ENCODE measurements at regions not wholly inside any gene's neighbourhood (a gene's known extent, or its start where the extent isn't known, plus 50 kb on each side); places are given as distances from the start of the nearest gene placed in this dataset.

DNA sequence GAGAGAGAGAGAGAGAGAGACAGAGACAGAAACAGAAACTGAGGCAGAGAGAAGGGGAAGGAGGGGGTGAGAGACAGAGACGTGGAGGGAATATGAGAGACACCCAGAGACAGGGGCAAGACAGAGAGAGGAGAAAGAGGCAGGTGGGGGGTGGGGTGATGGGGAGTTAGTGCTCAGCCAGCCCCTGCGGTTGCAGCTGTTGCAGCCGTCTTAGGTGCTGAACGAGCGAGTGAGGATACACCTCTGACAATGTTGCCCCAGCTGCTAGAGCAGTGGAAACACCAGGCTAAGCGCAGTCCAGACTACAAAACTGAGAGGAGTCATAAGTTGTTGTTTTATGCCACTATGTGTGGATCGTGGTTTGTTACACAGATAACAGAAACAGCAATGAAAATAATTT, 328.2 kb upstream of the SHH start:
- H3K4me3 Mint-ChIP-seq: no peak overlapping the region
- H3K27me3 Mint-ChIP-seq: no peaks in the 10 kb centered on the region
- no peaks in the 10 kb centered on the region for H3K4me1 Mint-ChIP-seq (ENCODE audit: low read depth)
- no peak overlapping the region for H3K27ac Mint-ChIP-seq
- no peaks in the 10 kb centered on the region for H3K36me3 Mint-ChIP-seq
- no peaks in the 10 kb centered on the region for H3K9me3 Mint-ChIP-seq (ENCODE audit: low read depth)

DNA sequence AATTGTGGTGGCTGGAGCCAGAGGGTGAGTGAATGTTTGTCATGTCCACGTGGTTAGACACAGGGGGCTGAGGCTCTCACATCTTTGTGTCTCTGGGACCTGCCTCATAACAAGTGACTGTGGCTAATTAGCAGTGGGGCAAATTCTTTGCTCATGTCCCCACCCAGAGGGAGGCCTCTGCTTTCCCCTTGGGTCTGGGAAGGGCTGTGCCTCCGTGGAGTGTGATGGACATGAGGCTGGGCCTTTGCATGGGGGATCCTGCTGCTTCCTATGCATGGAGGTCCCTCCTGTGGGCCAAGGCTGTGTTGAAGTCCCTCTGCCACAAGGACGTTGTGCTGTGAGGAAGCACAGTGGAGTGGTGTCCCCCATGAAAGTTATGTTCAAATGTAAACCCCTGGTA, 327.4 kb upstream of the SHH start:
- no peaks in the 10 kb centered on the region for H3K4me1 Mint-ChIP-seq (ENCODE audit: low read depth)
- H3K27ac Mint-ChIP-seq: no peak overlapping the region
- no peaks in the 10 kb centered on the region for H3K27me3 Mint-ChIP-seq
- H3K9me3 Mint-ChIP-seq (ENCODE audit: low read depth): no peaks in the 10 kb centered on the region
- H3K4me3 Mint-ChIP-seq: no peak overlapping the region
- H3K36me3 Mint-ChIP-seq: no peaks in the 10 kb centered on the region

DNA sequence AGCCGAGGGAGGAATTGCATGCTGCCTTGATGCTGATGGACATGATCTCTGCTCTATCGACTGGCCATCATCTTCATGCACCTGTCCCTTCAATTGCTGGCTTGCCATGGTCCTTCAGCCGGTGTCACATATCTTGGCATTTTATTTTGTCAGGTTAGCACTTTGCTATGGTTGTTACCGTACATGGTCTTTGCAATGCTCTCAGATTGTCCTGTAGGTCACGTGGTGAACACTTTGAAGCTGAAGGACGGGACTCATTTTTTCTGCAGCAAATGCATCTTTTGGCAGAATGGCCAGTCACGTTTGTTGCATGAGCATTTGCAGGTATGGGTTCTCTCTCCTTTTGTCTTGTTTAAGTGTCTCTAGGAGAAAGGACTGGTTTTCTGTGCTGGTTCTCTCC, 326.8 kb upstream of the SHH start:
- Mint-ChIP-seq H3K9me3 (ENCODE audit: low read depth) (no peaks in the 10 kb centered on the region), H3K27ac (no peak overlapping the region), H3K4me3 (no peak overlapping the region), H3K4me1 (ENCODE audit: low read depth) (no peaks in the 10 kb centered on the region), H3K36me3 (no peaks in the 10 kb centered on the region), H3K27me3 (no peaks in the 10 kb centered on the region)

GRCh38 chr7:156131881-156132280, 319.6 kb upstream of the SHH start:
- no peaks in the 10 kb centered on the region for H3K9me3 Mint-ChIP-seq (ENCODE audit: low read depth)
- H3K27ac Mint-ChIP-seq: no peak overlapping the region
- no peaks in the 10 kb centered on the region for H3K27me3 Mint-ChIP-seq
- no peaks in the 10 kb centered on the region for H3K36me3 Mint-ChIP-seq
- H3K4me1 Mint-ChIP-seq (ENCODE audit: low read depth): no peaks in the 10 kb centered on the region
- no peak overlapping the region for H3K4me3 Mint-ChIP-seq

DNA sequence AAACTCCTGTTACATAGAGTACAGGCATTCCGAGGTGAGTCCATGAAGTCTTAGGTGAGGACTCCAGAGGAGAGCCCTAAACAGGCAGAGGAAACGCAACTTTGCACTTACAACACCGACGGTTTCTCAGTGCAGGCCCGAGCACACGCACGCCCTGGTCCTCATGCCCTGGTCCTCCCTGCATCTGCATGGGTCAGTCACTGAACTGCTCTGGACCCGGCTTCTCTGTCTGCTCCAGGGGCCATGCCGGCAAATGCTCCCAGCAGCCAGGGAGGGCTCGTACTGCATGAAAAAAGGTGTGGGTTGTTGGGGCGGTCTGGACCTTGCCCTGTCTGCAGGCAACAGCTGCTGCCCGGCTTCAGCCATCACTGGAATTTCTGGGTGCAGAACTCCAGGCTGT, 317.3 kb upstream of the SHH start:
- H3K27ac Mint-ChIP-seq: no peak overlapping the region
- H3K9me3 Mint-ChIP-seq (ENCODE audit: low read depth): no peaks in the 10 kb centered on the region
- no peaks in the 10 kb centered on the region for H3K27me3 Mint-ChIP-seq
- H3K4me3 Mint-ChIP-seq: no peak overlapping the region
- H3K36me3 Mint-ChIP-seq: no peaks in the 10 kb centered on the region
- H3K4me1 Mint-ChIP-seq (ENCODE audit: low read depth): no peaks in the 10 kb centered on the region

- Mint-ChIP-seq H3K27me3 (no peaks in the 10 kb centered on the region), H3K36me3 (no peaks in the 10 kb centered on the region), H3K27ac (no peak overlapping the region)
These were observed 316.2 kb upstream of the SHH start for GRCh38 chr7:156128496-156128895.

GRCh38 chr7:156127166-156128134, 315.2 kb upstream of the SHH start:
- Mint-ChIP-seq H3K27me3 (no peaks in the 10 kb centered on the region), H3K9me3 (ENCODE audit: low read depth) (no peaks in the 10 kb centered on the region), H3K27ac (no peak overlapping the region), H3K4me1 (ENCODE audit: low read depth) (no peaks in the 10 kb centered on the region), H3K36me3 (no peaks in the 10 kb centered on the region), H3K4me3 (no peak overlapping the region)

More at GRCh38 chr7:156128496-156128895, 316.2 kb upstream of the SHH start:
- Mint-ChIP-seq H3K4me1 (ENCODE audit: low read depth) (no peaks in the 10 kb centered on the region), H3K9me3 (ENCODE audit: low read depth) (no peaks in the 10 kb centered on the region), H3K4me3 (no peak overlapping the region)

GRCh38 chr7:156125841-156126730, 313.8 kb upstream of the SHH start:
- no peaks in the 10 kb centered on the region for H3K9me3 Mint-ChIP-seq (ENCODE audit: low read depth)
- H3K4me1 Mint-ChIP-seq (ENCODE audit: low read depth): no peaks in the 10 kb centered on the region
- H3K4me3 Mint-ChIP-seq: no peak overlapping the region
- H3K27me3 Mint-ChIP-seq: no peaks in the 10 kb centered on the region
- H3K27ac Mint-ChIP-seq: no peak overlapping the region
- no peaks in the 10 kb centered on the region for H3K36me3 Mint-ChIP-seq

DNA sequence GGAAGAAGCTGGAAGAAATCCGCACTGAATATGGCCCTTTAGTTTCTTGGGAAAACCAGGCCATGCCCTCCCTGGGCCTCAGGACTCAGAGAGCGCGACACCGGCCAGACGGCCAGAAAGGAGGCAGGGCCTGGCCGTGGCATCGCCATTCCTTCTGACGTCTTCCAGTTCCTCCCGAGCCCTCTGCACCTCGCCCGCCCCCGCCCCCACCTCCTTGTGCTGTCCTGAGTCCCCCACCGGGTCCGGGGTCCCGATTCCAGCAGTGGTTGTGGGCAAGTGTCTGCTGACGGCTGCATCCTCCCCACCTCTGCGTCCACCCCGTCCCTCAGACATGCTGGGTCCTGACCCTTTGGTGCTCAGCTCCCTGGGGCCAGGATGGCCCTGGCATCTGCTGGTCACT, 312.1 kb upstream of the SHH start:
- H3K4me1 Mint-ChIP-seq (ENCODE audit: low read depth): no peaks in the 10 kb centered on the region
- no peaks in the 10 kb centered on the region for H3K27me3 Mint-ChIP-seq
- no peak overlapping the region for H3K4me3 Mint-ChIP-seq
- no peaks in the 10 kb centered on the region for H3K36me3 Mint-ChIP-seq
- H3K27ac Mint-ChIP-seq: no peak overlapping the region
- H3K9me3 Mint-ChIP-seq (ENCODE audit: low read depth): no peaks in the 10 kb centered on the region

DNA sequence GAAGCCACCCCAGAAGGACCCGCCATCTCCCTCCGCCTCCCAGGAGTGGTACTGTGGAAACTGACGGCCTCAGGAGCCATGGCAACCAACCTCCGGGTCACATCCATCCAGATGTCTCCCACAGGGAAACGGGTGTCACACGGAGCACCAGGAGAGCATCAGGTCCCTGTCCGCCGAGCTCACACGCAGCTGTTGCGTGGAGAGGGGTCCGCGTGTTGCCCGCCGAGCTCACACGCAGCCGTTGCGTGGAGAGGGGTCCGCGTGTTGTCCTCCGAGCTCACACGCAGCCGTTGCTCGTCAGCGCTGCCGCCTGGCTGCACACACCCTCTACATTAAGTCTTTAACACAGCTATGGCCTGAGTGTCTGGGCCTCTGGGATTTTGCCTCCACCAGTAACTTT, 311.1 kb upstream of the SHH start:
- H3K36me3 Mint-ChIP-seq: no peaks in the 10 kb centered on the region
- no peaks in the 10 kb centered on the region for H3K4me1 Mint-ChIP-seq (ENCODE audit: low read depth)
- H3K27me3 Mint-ChIP-seq: no peaks in the 10 kb centered on the region
- no peak overlapping the region for H3K27ac Mint-ChIP-seq
- H3K4me3 Mint-ChIP-seq: no peak overlapping the region
- H3K9me3 Mint-ChIP-seq (ENCODE audit: low read depth): no peaks in the 10 kb centered on the region

GRCh38 chr7:156122752-156123354, 310.6 kb upstream of the SHH start:
- H3K4me1 Mint-ChIP-seq (ENCODE audit: low read depth): no peaks in the 10 kb centered on the region
- no peaks in the 10 kb centered on the region for H3K9me3 Mint-ChIP-seq (ENCODE audit: low read depth)
- H3K36me3 Mint-ChIP-seq: no peaks in the 10 kb centered on the region
- H3K4me3 Mint-ChIP-seq: no peak overlapping the region
- no peak overlapping the region for H3K27ac Mint-ChIP-seq
- no peaks in the 10 kb centered on the region for H3K27me3 Mint-ChIP-seq

DNA sequence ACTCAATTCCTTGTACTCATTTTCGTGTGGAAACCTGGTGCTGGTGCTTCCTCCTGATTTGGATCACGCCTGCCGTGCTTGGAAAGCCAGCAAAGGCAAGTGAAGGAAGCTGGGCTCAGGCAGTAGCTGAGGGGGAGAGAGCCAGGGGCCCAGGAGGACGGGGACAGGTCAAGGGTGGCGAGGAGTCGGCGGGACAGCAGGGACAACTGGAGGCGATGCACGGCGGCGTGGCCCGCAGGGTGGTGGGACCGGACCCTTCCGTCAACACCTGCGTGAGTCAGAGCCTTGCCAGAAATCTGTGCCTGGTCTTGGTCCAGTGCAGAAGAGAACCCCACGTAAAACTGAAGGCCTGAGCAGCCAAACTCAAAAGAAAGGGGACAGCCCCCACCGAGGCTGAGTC, 309.7 kb upstream of the SHH start:
- Mint-ChIP-seq H3K4me1 (ENCODE audit: low read depth) (no peaks in the 10 kb centered on the region), H3K9me3 (ENCODE audit: low read depth) (no peaks in the 10 kb centered on the region), H3K36me3 (no peaks in the 10 kb centered on the region), H3K27ac (no peak overlapping the region), H3K27me3 (no peaks in the 10 kb centered on the region), H3K4me3 (no peak overlapping the region)

GRCh38 chr7:156121434-156121833, 309.2 kb upstream of the SHH start:
- Mint-ChIP-seq H3K27me3 (no peaks in the 10 kb centered on the region), H3K36me3 (no peaks in the 10 kb centered on the region), H3K4me1 (ENCODE audit: low read depth) (no peaks in the 10 kb centered on the region), H3K9me3 (ENCODE audit: low read depth) (no peaks in the 10 kb centered on the region), H3K4me3 (no peak overlapping the region), H3K27ac (no peak overlapping the region)

DNA sequence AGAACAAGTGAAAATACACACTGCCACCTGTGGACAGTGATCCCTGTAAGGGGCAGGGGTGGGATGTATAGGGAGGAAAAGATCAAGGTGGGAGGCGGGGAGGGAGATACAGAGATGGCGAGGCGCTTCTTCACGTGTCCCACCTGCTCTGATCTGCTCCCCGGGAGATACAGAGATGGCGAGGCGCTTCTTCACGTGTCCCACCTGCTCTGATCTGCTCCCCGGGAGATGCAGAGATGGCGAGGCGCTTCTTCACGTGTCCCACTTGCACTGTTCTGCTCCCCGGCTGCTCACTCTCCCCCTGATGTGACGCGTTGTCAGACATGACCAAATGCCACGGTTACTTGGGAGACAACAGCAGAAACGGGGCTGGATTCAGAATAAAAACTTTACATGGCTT, 308.3 kb upstream of the SHH start:
- Mint-ChIP-seq H3K27me3 (no peaks in the 10 kb centered on the region), H3K4me3 (no peak overlapping the region), H3K9me3 (ENCODE audit: low read depth) (no peaks in the 10 kb centered on the region), H3K4me1 (ENCODE audit: low read depth) (no peaks in the 10 kb centered on the region), H3K36me3 (no peaks in the 10 kb centered on the region), H3K27ac (no peak overlapping the region)

DNA sequence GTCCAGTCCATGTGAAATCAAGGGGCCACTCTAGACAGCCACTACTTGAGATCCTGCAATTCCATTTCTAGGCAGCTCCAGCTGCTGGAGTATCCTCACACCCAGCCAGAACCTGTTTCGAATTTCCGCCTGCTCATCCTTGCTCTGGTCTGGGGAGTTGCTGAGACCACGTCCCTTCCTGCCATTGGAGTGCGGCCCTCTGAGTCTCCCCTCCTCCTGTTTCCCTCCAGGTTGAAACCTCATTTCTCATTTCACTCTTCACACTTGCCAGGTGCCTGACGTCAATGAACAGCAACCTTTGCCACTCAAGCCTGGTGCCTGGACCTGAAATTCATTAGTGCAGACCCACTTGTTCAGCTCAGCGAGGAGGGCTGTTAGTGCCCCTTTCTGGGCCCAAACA, 307.5 kb upstream of the SHH start:
- Mint-ChIP-seq H3K4me1 (ENCODE audit: low read depth) (no peaks in the 10 kb centered on the region), H3K9me3 (ENCODE audit: low read depth) (no peaks in the 10 kb centered on the region), H3K4me3 (no peak overlapping the region), H3K36me3 (no peaks in the 10 kb centered on the region), H3K27me3 (no peaks in the 10 kb centered on the region), H3K27ac (no peak overlapping the region)
